NCI-H226 (cell line): ENCODE measurements at regions not wholly inside any gene's neighbourhood (a gene's known extent, or its start where the extent isn't known, plus 50 kb on each side); places are given as distances from the start of the nearest gene placed in this dataset.
"Not testable (repeated sequence)": the region's sequence is repeated elsewhere in the genome, so short reads cannot be mapped to it uniquely, and the experiment has no call there.

ENCODE experiments used
- DNase-seq: peaks from one replicate; pipeline ENCODE4 v3.0.0-alpha.2; 2015

DNA sequence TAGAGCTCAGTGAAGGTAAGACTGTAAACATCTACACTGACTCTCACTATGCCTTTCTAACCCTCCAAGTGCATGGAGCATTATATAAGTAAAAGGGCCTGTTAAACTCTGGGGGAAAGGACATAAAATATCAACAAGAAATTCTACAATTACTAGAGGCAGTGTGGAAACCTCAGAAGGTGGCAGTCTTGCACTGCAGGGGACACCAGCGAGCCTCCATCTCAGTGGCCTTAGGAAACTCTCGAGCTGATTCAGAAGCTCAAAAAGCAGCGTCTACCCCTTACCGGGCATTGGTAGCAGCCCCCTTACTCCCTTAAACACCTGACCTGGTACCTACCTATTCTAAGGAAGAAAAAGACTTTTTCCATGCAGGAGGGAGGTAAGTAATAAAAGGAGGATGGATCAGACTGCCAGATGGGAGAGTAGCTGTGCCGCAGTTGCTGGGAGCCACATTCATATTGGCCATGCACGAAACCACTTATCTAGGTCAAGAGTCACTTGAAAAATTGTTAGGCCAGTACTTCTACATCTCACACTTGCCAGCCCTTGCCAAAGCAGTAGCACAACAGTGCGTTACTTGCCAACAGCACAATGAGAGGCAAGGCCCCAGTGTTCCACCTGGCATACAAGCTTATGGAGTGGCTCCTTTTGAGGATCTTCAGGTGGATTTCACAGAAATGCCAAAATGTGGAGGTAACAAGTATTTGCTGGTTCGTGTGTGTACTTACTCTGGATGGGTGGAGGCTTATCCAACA, 258.8 kb upstream of the PRKX start:
- DNase-seq: not testable (repeated sequence)

DNA sequence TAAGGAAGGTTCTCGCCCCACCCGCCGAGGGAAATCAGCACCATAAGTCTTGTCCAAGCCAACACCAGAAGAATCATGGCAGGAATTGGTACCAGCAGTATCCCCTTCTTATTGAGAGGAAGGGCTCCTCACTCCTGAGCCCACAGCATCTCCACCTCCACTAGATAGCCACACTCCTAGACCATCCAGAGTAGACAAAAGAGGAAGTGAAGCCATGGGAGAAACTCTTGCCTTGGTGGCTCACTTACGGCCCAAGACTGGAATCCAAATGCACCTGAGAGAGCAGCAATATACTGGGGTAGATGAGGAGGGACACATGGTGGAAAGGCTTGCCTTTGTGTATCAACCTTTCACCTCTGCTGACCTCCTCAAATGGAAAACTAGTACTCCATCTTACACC, 255.3 kb upstream of the PRKX start:
- DNase-seq: no peak

DNA sequence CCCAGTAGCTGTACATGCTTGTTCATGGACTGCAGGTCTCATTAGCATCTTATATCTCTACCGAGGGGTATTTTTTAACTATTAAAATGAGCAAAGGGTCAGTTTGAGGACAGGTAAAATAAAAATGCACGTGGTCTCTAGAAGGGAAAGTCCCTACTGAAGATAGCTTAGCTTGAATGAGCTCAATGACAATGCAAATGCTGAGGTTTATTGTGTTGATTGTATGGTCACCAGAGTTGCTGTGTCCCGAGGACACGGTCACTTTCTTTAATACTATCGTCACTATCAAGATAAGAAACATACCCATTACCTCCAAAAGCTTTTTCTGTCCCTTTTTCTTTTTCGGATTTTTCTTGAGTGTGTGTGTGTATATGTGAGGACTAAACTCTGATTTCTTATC, 250.5 kb upstream of the PRKX start:
- DNase-seq: no peak

DNA sequence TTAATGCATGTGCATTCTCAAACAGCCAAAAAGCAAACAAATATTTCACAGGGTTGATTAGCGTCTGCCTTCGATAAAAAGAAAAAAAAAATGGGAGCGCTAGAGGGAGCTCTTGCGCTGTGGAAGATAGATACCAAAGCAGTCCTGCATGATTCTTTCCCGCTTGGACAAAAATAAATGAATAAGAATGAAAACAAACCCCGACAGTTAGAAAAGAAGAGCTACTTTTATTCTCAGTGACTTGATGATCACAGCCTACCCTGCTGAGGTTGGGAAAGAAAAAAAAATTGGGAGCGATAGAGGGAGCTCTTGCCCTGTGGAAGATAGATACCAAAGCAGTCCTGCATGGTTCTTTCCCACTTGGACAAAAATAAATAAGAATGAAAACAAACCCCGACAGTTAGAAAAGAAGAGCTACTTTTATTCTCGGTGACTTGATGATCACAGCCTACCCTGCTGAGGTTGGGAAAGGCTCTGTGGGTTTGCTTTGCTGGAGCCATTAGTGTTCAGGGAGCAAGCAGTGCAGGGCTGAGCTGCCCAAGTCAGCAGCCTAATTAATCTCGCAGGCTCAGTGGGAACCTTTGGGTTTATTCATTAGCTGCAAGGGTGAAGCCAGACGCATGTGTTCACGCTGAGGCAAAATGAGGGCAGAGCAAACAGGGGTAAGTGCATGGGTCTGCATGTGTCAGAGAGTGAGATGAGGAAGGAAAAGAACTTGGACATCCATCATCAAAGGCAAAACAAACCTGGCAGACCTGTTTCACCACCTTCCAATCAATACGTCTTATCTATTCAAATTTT, 249.3 kb upstream of the PRKX start:
- no peak for DNase-seq

DNA sequence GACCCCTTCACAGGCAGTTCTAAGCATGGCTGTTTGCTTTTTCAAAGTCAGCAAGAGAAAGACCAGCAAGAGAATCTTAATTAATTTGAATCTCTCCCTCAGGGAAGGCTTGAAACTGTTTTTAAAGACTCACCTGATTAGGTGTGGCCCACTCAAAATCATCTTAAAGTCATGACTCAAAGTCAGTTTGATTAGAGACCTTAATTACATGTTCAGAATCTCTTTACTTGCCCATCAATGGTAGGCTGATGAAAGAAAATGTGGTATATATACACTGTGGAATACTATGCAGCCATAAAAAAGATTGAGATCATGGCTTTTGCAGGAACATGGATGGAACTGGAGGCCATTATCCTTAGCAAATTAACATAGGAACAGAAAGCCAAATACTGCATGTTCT, 247.5 kb upstream of the PRKX start:
- DNase-seq: no peak

DNA sequence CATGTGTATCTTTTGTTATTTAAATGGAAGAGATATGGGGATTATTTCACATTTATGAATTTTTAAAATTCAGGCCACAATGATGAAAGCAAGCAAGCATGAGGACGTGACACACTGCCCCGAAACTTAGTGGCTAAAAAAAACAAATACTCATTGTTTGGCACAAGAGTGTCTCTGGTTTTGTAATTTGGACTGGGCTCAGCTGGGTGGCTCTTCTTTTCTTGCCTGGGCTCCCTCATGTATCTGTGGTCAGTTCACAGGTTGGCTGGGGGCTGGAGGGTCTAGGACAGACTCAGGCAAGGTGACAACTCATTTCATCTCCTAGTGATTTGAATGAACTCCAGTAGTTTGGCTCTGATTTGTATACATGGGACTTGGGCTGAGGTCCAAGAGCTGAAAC, 238.4 kb upstream of the PRKX start:
- DNase-seq: no peak

DNA sequence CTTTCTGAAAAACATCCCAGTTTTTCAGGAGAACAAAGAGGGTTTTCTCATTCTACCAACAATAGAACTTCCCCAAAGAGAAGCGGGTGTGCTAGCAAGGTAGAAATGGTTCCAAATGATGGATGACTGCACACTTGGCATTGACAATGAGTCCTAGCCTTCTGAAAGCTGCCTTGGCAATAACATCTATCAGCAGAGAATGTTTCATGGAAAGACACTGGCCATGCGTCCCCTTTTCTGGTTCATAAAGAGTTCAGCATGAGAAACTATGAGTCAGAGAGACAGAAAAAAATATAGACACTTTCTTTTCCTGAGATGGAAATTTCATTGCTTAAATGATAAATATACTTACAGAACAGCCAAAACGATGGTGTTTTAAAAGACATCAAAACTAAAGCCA, 236.9 kb upstream of the PRKX start:
- DNase-seq: no peak

DNA sequence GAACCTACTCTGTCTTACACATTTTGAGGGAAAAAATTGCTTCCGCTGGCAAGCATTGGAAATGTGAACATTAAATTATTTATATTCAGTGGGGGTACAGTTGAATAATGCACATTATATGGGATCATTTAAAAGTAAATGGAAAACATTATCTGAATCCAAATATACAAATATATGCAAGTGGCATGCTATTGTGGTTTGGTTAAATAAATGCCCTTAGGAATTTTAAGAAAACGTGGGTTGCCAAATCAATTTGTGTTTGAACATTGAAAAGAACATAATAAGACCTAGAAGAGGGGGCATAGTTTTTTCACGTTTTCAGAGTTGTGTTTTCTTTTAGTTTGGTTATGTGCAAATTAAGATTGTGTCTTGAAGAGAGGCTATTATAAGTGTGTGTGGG, 230.5 kb upstream of the PRKX start:
- no peak for DNase-seq

DNA sequence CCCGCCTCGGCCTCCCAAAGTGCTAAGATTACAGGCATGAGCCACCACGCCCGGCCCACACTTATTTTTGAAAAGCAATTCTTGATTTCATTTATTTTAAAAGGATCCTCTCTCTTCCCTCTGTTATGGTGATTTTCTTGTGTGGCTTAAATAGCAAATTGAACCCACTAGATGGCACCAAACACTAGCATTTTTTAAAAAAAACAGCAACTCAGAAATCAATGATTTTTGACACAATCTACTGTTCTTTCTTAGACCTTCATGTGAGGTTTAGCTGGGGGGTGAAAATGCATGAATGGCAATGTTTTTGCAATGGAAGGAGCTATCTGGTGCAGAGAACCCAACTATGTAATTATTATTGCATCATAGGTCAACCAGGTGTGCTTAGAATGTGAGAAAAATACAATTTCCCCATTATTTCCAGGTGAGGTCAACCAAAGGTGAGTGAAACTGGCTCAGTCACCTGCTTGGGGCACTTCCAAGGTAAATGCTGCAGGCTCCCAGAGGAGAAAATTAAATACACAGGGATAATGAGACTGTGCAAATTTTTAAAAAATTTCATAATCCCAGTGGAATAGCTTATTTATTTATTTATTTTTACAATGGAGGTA, 226.7 kb upstream of the PRKX start:
- no peak for DNase-seq

DNA sequence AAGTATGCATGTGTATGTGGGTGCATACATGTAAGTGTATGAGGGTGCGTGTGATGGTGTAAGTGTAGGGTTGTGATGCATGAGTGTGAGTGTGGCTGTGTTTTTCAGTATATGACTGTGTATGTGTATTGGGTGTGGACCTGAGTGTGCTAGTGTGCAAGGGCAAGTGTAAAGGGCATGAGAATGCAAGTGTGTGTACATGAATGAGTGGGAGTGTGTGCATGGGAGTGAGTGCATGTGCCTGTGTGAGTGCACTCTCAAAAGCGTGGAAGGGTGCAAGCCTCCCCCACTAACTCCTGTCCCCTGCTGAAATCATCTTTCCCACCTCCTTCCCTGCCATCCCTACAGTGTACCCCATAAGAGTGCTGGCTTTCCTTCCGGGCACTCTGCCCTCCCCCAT, 225.1 kb upstream of the PRKX start:
- DNase-seq: no peak

DNA sequence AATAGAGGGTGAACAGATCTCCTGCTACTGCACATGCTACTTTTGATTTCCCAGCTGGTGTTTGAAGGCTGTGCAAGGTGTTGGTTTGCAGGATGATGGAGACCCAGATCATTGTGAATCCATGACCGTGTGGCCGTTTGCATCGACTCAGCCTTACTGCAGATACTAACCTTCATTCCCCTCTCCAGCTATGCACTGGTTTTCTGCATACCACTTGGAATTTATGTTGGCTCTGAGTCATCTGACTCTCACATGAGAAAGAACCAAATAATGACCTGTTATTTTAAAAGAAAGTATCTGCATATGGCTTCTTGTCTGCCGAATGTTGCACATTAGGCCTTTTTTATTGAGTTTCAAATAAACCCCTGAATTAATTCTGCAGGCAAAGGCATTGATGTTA, 221.7 kb upstream of the PRKX start:
- DNase-seq: not testable (repeated sequence)

DNA sequence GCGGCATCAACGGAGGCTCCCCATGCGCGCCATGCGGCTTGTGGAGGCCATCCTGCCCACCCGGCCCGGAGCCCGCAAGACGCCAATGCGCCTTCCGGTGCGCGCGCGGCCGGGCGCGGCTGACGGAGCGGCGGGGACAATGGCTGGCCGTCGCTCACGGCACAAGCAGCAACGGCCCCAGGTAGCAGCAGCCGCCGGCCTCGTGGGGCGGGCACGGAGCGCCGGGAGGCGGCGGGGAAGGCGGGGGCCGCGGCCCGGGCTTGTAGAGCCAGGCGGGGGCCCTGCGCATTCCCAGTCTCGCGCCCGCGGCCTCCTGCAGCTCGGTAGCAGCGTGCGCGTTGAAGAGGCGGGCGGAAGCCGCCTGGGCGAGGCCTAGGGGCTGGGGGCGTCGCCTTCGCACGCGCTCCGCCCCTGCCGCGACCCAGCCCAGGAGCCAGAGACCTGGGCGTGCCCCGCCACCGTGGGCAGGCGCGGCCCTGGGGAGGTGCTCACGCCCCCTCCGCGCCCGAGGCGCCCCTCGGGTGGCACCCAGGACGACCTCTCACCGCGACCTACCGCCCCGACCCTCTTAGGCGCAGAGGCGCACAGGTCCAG, 207.1 kb upstream of the PRKX start:
- not testable (repeated sequence) for DNase-seq

DNA sequence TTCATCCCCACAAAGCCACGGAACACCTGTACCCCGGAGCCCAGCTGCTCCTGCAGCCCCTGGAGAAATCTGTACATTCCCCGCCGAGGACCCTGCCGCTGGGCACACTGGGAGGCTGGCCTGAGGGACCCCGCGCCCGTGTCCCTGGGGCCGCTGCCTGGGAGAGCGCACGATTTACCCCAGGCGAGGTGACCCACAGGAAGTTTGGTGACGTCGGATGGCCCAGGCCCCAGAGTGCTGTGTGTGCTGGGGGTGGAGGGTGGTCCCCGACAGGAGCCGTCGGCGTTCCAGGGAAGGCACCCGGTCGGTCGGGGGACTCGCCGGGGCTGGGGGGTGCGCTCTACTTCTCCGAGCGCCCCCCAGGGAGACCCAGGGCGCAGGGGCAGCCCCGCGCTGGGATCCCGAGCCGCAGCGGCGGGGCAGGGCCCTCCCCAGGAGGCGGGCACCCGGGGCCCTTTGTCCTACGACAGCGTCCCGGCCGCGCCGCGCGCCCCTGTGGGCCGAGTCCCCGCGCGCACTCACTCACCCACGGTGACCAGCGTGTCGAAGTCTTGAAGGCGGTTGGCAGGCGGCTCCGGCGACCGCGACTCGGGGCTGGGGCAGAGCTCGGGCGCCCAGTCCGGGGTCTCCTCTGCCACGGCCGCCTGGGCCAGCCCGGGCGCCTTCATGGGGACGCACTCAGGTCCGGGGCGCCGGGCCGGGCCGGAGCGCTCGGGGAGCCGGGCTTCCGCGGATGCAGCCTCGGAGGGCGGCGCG, 206.4 kb upstream of the PRKX start:
- DNase-seq: not testable (repeated sequence)

DNA sequence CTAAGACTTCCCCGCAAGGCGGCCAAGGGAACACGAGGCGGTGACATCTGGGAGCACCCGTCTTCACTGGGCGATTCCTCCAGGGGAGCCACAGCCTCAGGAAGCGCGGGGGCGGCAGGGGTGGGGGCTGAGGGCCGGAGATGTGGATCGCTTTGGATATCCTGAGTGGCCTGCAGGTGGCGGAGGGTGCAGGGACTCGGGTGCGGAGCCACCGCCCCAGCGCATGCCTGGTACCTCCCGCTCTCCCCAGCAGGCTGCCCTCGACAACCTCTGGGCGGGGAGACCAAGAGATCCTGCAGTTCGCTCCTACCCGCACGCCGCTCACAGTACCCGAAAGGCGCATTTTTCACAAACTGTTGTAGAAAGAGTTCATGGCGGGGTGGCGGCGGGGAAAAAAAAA, 201.4 kb upstream of the PRKX start:
- not testable (repeated sequence) for DNase-seq

DNA sequence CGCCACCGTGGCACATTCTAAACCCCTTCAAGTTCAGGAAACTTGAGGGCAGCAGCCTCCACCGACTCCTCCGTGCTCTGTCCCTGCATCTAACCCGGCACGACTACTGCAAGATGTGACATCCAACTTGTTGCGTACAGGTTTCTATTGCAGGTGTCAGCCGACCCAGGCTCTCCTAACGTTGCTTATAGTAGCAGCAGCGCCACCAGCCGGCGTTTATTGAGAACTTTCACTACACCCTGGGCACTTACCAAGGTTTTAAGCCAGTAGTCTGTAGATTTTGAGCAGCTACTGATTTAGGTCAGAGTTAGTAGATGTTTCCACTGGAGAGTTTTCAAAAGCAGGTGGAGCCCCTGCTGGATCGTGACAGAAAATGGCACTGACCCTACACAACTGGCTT, 200.6 kb upstream of the PRKX start:
- DNase-seq: not testable (repeated sequence)

DNA sequence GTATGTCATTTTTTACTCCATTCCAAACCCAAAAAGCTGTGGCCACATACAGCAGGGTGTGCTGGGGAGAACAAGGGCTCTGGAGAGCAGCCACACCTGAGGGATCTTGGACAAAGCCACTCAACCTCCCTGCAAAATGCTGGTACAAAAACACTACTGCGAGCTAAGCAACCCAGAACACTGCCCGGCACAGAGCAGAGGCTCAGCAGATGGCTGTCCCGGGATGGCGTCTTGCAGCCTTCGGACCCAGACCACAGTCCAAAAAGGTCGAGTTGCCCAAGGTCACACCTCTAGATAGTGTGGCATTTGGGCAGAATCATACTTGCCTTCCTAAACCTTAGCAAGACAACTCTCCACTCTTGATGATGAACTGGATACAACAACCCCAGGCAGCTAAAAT, 197.6 kb upstream of the PRKX start:
- not testable (repeated sequence) for DNase-seq

DNA sequence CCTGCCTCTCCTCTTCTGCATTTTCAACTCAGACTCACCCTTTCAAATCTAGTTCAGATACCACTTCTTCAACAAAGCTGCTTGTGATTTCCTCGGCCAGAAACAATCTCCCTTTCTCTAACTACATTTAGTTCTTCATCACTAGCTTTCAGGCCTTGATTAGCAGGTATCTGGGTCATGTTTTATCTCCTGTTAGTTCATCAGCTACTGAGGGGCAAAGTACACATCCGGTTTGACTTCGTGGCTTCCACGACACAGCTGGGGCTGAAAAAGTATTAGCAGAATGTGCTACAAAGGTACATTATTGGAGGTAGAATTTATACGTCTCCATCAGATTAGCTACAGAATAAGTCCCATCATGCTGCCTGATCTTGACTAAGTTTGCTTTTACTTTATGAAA, 197.2 kb upstream of the PRKX start:
- not testable (repeated sequence) for DNase-seq

DNA sequence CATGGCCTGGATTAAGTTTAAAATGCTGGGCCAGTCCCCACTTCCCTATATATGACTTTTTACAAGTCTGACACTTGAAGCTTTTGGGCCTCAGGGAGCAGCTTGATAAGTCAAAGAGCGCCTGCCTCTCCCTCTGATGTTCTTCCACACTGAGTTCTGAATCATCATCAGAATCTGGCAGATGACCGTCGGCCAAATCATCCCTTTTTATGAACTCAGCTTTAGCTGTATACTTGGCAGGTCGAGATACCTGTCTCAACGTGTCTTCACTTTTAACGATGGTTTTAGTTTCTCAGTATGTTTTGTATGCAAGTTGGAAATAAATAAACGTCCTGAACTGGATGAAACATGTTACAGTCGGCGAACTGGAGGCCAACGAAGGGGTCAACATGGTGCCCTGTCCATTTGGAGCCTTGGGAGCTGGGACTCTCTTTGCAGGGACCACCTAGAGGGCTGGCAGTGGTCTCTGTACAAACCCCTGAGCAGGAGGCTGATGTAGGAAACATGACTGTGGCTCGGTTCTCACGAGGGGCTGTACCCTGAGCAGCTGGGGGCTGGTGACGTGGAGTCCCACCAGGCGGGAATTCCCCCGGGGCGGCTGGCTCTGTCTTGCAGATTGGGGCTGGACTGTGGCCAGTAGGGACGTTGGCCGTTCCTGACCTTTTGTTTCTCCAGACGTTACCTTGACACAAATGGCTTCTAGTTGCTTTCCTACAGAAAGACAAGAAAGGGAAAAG, 192.2 kb upstream of the PRKX start:
- DNase-seq: not testable (repeated sequence)

DNA sequence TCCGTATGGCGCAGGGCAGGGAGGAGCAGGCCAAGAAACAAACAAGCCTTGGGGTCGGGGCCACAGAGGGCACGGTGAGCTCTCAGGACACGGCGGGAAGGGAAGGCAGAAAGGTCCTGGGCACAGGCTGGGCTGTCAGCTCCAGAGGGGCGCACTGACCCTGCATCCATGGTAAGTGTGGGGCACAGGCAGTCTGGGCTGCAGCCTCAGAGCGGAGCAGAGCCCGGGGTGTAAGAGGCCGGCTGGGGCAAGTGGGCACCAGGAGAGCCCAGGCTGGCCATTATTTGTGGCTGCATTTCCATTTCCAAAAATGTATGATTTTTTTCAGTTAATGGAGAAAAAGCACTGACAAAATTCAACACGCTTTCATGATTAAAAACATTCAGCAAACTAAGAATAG, 188.8 kb upstream of the PRKX start:
- not testable (repeated sequence) for DNase-seq

DNA sequence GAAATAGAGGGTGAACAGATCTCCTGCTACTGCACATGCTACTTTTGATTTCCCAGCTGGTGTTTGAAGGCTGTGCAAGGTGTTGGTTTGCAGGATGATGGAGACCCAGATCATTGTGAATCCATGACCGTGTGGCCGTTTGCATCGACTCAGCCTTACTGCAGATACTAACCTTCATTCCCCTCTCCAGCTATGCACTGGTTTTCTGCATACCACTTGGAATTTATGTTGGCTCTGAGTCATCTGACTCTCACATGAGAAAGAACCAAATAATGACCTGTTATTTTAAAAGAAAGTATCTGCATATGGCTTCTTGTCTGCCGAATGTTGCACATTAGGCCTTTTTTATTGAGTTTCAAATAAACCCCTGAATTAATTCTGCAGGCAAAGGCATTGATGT, 183.3 kb upstream of the PRKX start:
- not testable (repeated sequence) for DNase-seq

DNA sequence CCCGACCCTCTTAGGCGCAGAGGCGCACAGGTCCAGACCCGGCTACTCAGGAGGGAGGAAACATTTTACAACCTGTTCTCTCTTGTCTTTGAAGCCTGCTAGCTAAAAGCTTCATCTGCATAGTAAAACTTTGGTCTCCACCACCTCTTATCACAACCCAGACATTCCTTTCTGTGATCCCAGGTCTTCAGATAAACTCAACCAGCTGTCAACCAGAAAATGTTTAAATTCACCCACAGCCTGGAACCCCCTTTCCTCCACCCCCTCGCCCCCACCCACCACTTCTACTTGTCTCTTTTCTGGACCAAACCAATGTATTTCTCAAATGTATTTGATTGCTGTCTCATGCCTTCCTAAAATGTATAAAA, 169.1 kb upstream of the PRKX start:
- DNase-seq: not testable (repeated sequence)

DNA sequence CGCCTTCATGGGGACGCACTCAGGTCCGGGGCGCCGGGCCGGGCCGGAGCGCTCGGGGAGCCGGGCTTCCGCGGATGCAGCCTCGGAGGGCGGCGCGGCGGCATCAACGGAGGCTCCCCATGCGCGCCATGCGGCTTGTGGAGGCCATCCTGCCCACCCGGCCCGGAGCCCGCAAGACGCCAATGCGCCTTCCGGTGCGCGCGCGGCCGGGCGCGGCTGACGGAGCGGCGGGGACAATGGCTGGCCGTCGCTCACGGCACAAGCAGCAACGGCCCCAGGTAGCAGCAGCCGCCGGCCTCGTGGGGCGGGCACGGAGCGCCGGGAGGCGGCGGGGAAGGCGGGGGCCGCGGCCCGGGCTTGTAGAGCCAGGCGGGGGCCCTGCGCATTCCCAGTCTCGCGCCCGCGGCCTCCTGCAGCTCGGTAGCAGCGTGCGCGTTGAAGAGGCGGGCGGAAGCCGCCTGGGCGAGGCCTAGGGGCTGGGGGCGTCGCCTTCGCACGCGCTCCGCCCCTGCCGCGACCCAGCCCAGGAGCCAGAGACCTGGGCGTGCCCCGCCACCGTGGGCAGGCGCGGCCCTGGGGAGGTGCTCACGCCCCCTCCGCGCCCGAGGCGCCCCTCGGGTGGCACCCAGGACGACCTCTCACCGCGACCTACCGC, 168.6 kb upstream of the PRKX start:
- DNase-seq: not testable (repeated sequence)
